Fibroblast of skin of abdomen (primary cell): ENCODE measurements at regions not wholly inside any gene's neighbourhood (a gene's known extent, or its start where the extent isn't known, plus 50 kb on each side); places are given as distances from the start of the nearest gene placed in this dataset.
"Not testable (repeated sequence)": the region's sequence is repeated elsewhere in the genome, so short reads cannot be mapped to it uniquely, and the experiment has no call there.

Experiments used
- DNase-seq: peaks from one replicate; pipeline ENCODE4 v3.0.0-alpha.2; 2013

- DNase-seq = not testable (repeated sequence)
Observed at GRCh38 chr12:75787146-75787545, 244.4 kb downstream of the PHLDA1 start.

GRCh38 chr12:75786070-75786469 is 245.5 kb downstream of the PHLDA1 start:
- DNase-seq = no peak

DNA sequence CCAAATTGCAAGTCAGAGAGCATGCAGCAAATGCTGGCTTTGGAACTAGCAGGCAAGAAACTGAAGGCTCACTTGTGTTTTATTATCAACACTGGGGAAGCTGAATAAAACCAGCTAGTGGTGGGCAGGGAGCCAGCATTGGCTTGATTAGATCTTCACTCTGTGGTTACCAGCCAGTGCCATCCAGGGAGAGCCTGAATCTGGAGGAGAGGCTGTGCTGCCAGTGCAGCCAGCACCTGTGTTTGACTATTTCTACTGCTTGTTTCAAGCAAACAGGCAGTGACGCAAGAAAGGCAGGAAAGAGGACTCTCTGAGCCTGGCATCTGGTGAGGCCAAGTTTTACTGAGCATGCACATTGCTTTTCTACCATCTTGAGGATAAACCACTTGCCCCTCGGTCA is 247.0 kb downstream of the PHLDA1 start:
- no peak for DNase-seq

GRCh38 chr12:75783093-75783877 is 248.3 kb downstream of the PHLDA1 start:
- DNase-seq = no peak

- DNase-seq = no peak
Observed at GRCh38 chr12:75782069-75782581, 249.5 kb downstream of the PHLDA1 start.

GRCh38 chr12:75781532-75782046 is 250.0 kb downstream of the PHLDA1 start:
- peak; percentile 45 for DNase-seq

GRCh38 chr12:75779891-75780496 is 251.6 kb downstream of the PHLDA1 start:
- no peak for DNase-seq

DNA sequence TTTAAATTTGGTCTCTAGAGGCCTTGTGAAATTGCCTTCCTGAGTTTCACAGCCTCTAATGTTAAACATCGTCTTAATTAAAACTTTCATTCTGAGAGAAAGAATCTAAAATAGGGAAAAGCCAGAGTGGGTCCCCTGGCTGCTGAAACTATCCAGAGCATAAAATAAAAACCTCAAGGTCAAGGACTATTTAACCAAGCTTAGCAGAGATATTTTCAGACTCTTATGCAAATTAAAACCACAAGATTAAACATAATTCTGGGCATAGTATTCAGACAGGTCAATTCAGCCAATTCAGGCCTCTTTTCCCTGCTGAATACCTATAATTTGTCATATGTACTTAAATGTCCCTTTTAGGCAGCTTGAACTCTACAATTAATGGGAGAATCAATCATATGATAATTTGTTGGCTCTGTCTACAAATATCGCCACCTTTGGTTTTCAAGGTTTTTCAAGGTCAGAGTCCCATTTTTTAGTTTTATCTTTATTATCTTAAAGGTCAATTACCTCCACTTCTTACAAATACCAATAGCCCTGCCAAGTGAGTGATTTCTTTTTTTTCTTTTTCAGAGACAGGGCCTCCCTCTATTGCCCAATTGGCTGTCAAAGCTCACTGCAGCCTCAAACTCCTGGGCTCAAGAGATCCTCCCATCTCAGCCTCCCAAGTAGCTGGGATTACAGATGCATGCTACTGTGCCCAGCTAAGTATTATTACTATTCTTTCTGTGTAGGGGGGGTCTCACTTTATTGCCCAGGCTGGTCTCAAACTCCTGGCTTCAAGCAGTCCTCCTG is 257.1 kb downstream of the PHLDA1 start:
- DNase-seq = no peak

DNA sequence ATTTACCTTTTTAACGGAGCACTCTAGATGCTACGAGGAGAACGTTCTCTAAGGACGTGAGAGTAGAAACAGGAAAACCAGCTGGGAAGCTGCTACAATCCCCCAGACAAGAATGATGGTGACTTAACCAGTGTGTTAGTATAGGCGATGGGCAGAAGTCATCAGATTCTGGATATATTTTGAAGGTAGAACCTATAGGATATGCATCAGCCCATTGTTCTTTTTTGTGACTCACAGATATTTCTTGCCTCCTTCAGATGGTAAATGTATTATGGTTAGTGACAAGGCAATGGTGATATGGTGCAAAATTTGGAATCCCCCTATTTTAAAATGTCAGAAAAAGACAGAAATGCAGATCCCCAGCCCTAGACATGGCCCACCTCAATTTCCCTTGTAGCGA is 258.2 kb downstream of the PHLDA1 start:
- DNase-seq = no peak

DNA sequence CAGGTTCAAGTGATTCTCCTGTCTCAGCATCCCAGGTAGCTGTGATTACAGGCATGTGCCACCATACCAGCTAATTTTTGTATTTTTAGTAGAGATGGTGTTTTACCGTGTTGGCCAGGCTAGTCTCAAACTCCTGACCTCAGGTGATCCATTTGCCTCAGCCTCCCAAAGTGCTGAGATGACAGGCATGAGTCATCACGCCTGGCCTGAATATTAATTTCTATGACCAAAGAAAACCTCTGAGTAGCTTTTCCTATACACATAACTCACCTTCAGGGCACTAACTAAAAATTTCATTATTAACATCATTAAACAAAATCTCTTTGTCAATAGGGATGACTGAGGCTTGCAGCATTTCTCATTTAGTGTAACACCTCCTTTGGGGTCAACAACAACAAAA is 259.6 kb upstream of the KRR1 start:
- DNase-seq = no peak

- DNase-seq = no peak
Observed at GRCh38 chr12:75767957-75768356, 256.5 kb upstream of the KRR1 start.

GRCh38 chr12:75766263-75767160 is 255.1 kb upstream of the KRR1 start:
- DNase-seq = no peak

- DNase-seq = no peak
Observed at GRCh38 chr12:75765170-75766059, 254.0 kb upstream of the KRR1 start.

- DNase-seq = no peak
Observed at GRCh38 chr12:75764091-75764841, 252.9 kb upstream of the KRR1 start.

GRCh38 chr12:75760573-75761294 is 249.3 kb upstream of the KRR1 start:
- no peak for DNase-seq

DNA sequence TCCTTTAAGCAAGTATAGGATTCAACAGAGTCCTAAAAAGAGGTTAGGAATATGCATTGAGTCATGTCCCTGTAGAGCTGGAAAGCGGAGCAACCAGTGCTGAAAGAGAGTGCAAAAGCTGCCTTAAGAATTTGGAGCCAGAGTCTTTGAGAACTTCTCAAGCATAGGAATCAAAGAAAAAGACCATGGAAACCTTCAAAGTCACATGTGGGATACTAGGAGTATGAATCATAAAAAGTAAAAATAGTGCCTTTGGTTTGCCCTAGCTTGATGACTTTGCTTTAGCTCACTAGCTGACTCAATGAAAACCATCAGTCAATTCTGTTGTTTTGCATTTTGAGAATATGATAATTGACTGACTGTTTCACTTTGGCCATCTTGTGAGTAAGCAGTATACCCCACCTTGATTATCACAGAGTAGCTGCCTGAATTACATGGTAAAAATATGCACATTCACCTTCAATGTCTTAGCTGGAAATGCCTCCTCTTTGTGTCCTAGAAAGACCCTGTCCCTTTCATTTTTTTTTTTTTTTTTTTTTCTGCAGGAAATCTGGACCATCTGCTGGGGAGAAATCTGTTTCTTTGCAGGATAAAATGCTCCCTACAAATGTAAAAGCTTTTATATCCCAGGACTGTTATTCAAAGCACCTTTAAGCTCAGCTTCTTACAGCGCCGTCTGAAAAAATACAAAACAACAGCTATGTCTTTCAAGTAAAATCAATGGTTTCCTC is 248.6 kb upstream of the KRR1 start:
- DNase-seq = peak; percentile 83

- no peak for DNase-seq
Observed at GRCh38 chr12:75759196-75759595, 247.8 kb upstream of the KRR1 start.

- no peak for DNase-seq
Observed at GRCh38 chr12:75756771-75757170, 245.4 kb upstream of the KRR1 start.

DNA sequence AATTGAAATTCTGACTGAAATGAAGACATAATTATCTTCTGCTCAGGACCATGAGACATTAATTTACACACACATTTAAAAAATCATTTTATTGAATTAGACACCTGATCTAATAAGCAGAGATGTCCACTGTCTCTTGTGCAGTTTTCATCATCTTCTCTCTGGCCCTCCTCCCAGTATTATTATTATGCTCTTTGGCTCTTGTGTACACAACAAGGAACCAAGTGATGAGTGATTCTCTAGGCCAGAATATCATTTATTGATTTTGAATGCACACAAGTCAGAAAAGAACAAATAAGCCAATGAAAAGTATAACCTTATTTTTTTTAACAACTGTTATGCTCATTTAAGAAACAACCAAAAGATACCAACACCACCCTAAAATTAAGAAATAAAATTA is 244.7 kb upstream of the KRR1 start:
- no peak for DNase-seq
